SU-DHL-6 (cell line): ENCODE measurements at regions not wholly inside any gene's neighbourhood (a gene's known extent, or its start where the extent isn't known, plus 50 kb on each side); places are given as distances from the start of the nearest gene placed in this dataset.

Experiments used
- H2AFZ ChIP-seq: fragments of 200-600 bp; sonication (generic); 2 replicates; pipeline ENCODE4 v1.6.1; 2014; ENCODE audit warnings: low read depth, mild to moderate bottlenecking, moderate library complexity, mixed read lengths, antibody characterized with exemption, low read length; ENCODE audit not compliant: severe bottlenecking
- H3F3A ChIP-seq: fragments of 200-600 bp; shearing (Covaris generic); 2 replicates; pipeline ENCODE4 v1.6.0; 2016; ENCODE audit warnings: antibody characterized with exemption, mild to moderate bottlenecking; ENCODE audit not compliant: insufficient read depth
- H3K27ac ChIP-seq: fragments of 200-600 bp; sonication (generic); 2 replicates; pipeline ENCODE4 v1.5.1; 2016; ENCODE audit warnings: low read depth, mild to moderate bottlenecking, low read length, moderate library complexity, mixed read lengths
- H3K27me3 ChIP-seq: fragments of 200-600 bp; sonication (generic), shearing (Covaris generic); 2 replicates; pipeline ENCODE4 v1.6.0; 2014; ENCODE audit warnings: mild to moderate bottlenecking, low read length
- H3K36me3 ChIP-seq: fragments of 200-600 bp; sonication (generic); 2 replicates; pipeline ENCODE4 v1.6.1; 2014; ENCODE audit warnings: mild to moderate bottlenecking, low read length, mixed read lengths
- H3K4me2 ChIP-seq: fragments of 300-600, 200-600 bp; shearing (Covaris generic), sonication (generic); 2 replicates; pipeline ENCODE4 v1.6.0; 2014; ENCODE audit warnings: low read length, low read depth, mild to moderate bottlenecking; ENCODE audit not compliant: poor library complexity, severe bottlenecking
- H3K4me3 ChIP-seq: fragments of 200-600 bp; sonication (generic); 2 replicates; pipeline ENCODE4 v1.5.1; 2014; ENCODE audit warnings: antibody characterized with exemption, low read length, mild to moderate bottlenecking, mixed read lengths; ENCODE audit not compliant: insufficient read depth, poor library complexity, severe bottlenecking
- H3K79me2 ChIP-seq: fragments of 200-600 bp; sonication (generic); 2 replicates; pipeline ENCODE4 v1.6.1; 2014; ENCODE audit warnings: mild to moderate bottlenecking, low read length, moderate library complexity; ENCODE audit not compliant: insufficient read depth
- H3K9ac ChIP-seq: fragments of 200-600 bp; sonication (generic); 2 replicates; pipeline ENCODE4 v1.7.0; 2014; ENCODE audit warnings: mild to moderate bottlenecking, low read length
- H3K9me2 ChIP-seq: fragments of 200-600 bp; sonication (generic); replicated peaks from 2 replicates; pipeline ENCODE4 v1.6.1; 2014; ENCODE audit warnings: low read length; ENCODE audit not compliant: insufficient read depth
- H3K9me3 ChIP-seq: fragments of 200-600 bp; sonication (generic); 2 replicates; pipeline ENCODE4 v1.6.1; 2014; ENCODE audit warnings: low read length, mixed read lengths; ENCODE audit not compliant: insufficient read depth
- H4K20me1 ChIP-seq: fragments of 200-600 bp; sonication (generic); 2 replicates; pipeline ENCODE4 v1.6.1; 2014; ENCODE audit warnings: low read depth, mild to moderate bottlenecking, antibody characterized with exemption, low read length, moderate library complexity, mixed read lengths
- EZH2phosphoT487 ChIP-seq: fragments of 200-600 bp; sonication (generic), shearing (Covaris generic); conservative IDR thresholded peaks from 2 replicates; pipeline ENCODE4 v1.6.1; 2018; ENCODE audit warnings: mild to moderate bottlenecking, antibody characterized with exemption, low read length, moderate library complexity, mixed read lengths
- TF ChIP-seq, protein P1 (sequence below): fragments of 200-600 bp; sonication (generic); IDR thresholded peaks from one replicate; pipeline ENCODE4 v1.5.1; 2017; ENCODE audit warnings: antibody characterized with exemption, mild to moderate bottlenecking, low read length, moderate library complexity; ENCODE audit not compliant: insufficient read depth, poor library complexity, severe bottlenecking

DNA sequence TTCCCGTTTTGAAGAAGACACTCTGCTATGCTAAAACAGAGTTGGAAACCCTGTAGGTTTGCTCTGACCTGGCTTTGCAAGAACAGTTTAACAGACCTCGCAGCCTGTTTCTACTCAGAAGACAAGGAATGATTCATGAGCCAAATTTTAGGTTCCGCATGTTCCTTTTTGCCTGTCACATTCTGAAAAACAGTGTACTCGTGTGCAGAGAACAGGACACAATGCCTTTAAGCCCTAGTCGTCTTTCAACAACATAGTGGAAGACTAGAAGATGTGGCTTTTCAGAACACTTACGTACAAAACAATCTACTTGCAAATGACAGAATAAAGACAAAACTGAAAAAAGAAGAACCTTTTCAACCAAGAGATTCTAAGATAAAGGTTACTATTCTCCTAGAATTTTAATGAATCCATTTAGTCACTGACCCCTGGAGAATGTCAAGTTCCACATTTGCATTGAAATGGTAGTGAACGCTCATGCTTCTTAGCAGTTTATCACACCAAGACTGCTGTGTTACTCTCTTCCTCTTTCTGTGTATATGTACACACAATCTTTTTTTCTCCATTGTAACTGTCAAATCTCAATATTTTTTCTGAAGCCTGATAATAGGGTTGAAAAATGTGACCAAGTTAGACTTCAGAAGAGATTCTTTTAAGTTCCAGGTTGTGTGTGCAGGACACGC lies 220.7 kb upstream of the NRSN1 start:
- Histone ChIP-seq H3K9me3 (no peaks in the 10 kb centered on the region), H3K4me3 (no peak overlapping the region), H3K36me3 (no peaks in the 10 kb centered on the region), H3K27ac (no peak overlapping the region), H3K79me2 (no peaks in the 10 kb centered on the region), H2AFZ (no peak overlapping the region), H3K9ac (no peak overlapping the region), H3K9me2 (no peaks in the 10 kb centered on the region), H4K20me1 (no peaks in the 10 kb centered on the region), H3F3A (no peaks in the 10 kb centered on the region), H3K27me3 (no peaks in the 10 kb centered on the region), H3K4me2 (no peak overlapping the region)
- no peak for TF ChIP-seq EZH2phosphoT487
- TF ChIP-seq, protein P1, sequence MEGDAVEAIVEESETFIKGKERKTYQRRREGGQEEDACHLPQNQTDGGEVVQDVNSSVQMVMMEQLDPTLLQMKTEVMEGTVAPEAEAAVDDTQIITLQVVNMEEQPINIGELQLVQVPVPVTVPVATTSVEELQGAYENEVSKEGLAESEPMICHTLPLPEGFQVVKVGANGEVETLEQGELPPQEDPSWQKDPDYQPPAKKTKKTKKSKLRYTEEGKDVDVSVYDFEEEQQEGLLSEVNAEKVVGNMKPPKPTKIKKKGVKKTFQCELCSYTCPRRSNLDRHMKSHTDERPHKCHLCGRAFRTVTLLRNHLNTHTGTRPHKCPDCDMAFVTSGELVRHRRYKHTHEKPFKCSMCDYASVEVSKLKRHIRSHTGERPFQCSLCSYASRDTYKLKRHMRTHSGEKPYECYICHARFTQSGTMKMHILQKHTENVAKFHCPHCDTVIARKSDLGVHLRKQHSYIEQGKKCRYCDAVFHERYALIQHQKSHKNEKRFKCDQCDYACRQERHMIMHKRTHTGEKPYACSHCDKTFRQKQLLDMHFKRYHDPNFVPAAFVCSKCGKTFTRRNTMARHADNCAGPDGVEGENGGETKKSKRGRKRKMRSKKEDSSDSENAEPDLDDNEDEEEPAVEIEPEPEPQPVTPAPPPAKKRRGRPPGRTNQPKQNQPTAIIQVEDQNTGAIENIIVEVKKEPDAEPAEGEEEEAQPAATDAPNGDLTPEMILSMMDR, result no peak

DNA sequence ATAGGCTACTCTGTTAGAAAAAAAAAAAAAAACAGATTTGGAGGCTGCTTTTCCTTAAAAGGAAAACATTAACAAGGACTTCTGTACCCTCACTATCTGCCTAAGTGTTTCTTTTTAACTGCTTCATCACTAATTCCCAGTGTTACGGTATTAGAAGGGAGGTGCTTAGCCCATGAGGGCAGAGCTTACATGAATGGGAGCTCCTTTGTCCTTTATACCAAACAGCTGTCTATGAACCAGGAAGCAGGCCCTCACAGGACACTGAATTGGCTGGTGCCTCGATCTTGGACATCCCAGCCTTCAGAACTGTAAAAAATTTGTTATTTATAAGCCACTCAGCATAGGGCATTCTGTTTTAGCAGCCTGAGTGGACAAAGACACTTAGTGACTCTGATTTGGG lies 215.6 kb upstream of the NRSN1 start:
- no peak overlapping the region for H3K4me2 ChIP-seq
- H2AFZ ChIP-seq, result no peak overlapping the region
- no peaks in the 10 kb centered on the region for H3F3A ChIP-seq
- no peaks in the 10 kb centered on the region for H3K27me3 ChIP-seq
- H3K4me3 ChIP-seq, result no peak overlapping the region
- H4K20me1 ChIP-seq, result no peaks in the 10 kb centered on the region
- TF ChIP-seq, protein P1, result no peak
- TF ChIP-seq EZH2phosphoT487, result no peak
- H3K27ac ChIP-seq, result no peak overlapping the region
- H3K36me3 ChIP-seq, result no peaks in the 10 kb centered on the region
- H3K79me2 ChIP-seq, result no peaks in the 10 kb centered on the region
- no peaks in the 10 kb centered on the region for H3K9me2 ChIP-seq
- no peaks in the 10 kb centered on the region for H3K9me3 ChIP-seq
- H3K9ac ChIP-seq, result no peak overlapping the region

DNA sequence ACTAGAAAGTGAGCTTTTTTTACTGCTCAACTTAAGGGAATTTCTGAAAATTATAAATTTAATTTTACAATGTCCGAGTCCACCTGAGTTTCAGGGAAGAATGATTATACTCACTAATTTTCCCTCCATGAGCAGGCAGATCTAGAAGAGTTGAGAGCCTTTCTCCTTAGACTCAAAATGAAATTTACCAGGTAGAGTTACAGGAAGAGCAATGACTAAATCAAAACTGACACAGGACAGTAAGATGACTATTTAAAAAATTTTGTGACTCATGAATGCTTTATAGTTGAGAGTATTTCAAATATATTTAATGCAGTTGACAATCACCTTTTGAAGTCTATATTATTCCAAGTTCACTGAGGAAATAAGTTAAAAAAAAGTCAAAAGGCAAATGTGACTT lies 198.1 kb upstream of the NRSN1 start:
- Histone ChIP-seq H2AFZ (no peak overlapping the region), H3F3A (no peaks in the 10 kb centered on the region), H3K27ac (no peak overlapping the region), H3K9ac (no peak overlapping the region), H3K4me3 (no peak overlapping the region), H3K9me3 (no peaks in the 10 kb centered on the region), H3K36me3 (no peaks in the 10 kb centered on the region), H4K20me1 (no peaks in the 10 kb centered on the region), H3K27me3 (no peaks in the 10 kb centered on the region), H3K4me2 (no peak overlapping the region), H3K79me2 (no peaks in the 10 kb centered on the region), H3K9me2 (no peaks in the 10 kb centered on the region)
- no peak for TF ChIP-seq EZH2phosphoT487
- TF ChIP-seq, protein P1, result no peak
